Tongue (tissue), 1 donor: ENCODE measurements at regions not wholly inside any gene's neighbourhood (a gene's known extent, or its start where the extent isn't known, plus 50 kb on each side); places are given as distances from the start of the nearest gene placed in this dataset.

Experiments
- DNase-seq: peaks from one replicate; pipeline ENCODE4 v3.0.0-alpha.2; 2015

- DNase-seq = peak; percentile 17
These were observed 436.2 kb downstream of the MATN1 start for GRCh38 chr1:30286988-30287839.

GRCh38 chr1:30286241-30286987 is 437.0 kb downstream of the MATN1 start:
- DNase-seq = peak; percentile 43

DNA sequence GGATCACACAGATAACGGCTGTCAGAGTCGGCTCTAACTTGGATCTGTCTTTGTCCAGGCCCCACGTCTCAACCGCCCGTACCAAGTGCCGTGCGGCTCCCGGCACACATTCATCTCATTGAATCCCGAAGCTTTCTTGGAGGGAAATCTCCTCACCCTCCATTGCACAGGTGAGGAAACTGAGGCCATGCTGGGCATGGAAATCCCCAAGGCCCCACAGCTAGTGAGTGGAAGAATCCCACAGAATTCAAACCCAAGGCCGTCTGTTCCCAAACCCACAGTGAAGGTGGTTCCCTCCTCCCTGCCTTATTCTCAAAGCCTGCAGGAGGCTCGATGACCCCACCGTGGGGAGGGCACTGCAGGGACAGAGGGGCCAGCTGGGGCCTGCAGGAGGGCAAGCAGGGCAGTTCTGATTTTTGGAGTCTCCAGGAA is 437.9 kb downstream of the MATN1 start:
- DNase-seq = no peak

- DNase-seq = no peak
These were observed 438.5 kb downstream of the MATN1 start for GRCh38 chr1:30284728-30285475.

GRCh38 chr1:30284226-30284625 is 439.2 kb downstream of the MATN1 start:
- DNase-seq = no peak

DNA sequence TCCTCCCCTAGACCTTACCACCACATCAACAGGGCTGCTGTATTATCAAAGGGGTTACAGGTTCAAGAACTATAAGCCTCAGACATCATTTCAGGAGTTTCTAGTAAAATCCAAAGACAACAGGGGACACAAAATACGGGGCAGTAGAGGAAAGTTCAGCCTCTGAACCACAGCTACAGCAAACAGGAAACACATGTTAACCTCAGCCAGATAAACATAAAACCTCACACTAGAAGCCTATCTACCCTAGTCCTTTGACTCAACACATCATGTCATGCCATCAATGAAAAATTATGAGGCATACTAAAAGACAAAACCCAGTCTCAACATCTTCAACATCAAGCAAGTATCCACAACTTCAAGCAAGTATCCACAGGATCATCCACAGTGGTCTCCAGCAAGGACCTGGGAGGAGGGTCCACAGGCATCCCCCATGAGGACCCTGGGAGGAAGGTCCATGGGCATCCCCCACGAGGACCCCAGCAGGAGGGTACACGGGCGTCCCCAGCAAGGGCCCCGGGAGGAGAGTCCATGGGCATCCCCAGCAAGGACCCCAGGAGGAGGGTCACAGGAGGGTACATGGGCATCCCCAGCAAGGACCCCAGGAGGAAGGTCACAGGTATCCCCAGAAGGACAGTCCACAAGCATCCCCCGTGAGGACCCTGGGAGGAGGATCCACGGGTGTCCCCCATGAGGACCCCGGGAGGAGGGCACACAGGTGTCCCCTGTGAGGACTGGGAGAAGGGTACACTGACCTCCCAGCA is 440.0 kb downstream of the MATN1 start:
- no peak for DNase-seq

GRCh38 chr1:30280572-30280971 is 442.8 kb downstream of the MATN1 start:
- no peak for DNase-seq

DNA sequence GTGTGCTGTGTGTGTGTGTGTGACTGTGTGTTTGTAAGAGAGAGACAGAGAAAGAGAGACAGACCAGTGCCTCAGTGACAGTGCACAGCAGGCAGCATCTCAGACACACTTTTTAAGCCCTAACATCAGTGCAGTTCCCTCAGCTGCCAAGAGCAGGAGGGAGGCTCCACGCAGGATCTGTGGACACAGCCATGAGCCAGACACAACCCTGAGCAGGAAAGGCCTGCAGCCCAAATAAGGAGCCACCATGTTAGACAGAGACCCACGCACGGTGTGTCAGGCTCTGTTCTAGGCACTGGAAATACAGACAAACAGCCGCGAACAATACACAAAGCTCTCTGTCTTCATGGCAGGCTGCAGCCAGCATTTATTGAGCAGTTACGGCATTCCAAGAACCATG is 445.5 kb downstream of the MATN1 start:
- no peak for DNase-seq

- no peak for DNase-seq
These were observed 446.0 kb downstream of the MATN1 start for GRCh38 chr1:30277415-30277814.

DNA sequence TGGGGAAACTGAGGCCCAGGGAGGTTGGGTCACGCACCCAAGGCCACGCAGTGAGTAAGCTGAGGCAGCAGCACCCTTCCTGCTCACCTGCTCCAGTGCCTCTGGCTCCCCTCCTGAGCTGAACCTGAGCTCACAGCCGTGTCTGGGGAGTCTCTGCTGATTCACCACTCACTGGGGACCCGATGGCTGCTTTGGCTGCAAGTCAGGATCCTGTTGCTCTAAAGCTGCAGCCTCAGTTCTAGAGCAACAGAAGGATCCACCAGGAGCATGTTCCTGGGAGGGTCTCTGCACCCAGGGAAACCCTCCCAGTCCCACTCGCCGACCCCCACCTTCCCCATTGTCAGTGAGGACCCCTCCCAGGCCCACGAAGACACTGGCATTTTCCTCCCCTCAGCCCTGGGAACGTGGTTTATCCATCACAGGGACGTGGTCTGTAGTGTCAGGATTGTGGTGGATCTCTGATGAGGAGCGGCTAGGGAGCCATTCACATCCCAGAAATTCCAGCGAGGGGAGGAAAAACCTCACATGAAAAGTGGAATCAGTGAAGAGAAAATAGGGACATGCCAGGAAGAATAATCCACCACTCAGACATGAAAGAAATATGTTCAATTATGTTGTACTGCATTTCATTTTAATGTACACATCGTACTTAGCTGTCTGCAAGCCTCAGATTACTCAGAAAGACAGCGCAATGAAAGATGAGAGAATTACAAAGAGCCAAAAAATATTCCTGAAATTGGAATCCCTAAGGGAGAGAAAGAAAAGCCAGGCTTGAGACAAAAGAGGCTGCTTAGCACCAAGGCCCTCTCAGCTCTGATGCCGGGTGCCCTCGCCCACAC is 447.2 kb downstream of the MATN1 start:
- DNase-seq = no peak

- DNase-seq = no peak
These were observed 448.3 kb downstream of the MATN1 start for GRCh38 chr1:30274976-30275621.

DNA sequence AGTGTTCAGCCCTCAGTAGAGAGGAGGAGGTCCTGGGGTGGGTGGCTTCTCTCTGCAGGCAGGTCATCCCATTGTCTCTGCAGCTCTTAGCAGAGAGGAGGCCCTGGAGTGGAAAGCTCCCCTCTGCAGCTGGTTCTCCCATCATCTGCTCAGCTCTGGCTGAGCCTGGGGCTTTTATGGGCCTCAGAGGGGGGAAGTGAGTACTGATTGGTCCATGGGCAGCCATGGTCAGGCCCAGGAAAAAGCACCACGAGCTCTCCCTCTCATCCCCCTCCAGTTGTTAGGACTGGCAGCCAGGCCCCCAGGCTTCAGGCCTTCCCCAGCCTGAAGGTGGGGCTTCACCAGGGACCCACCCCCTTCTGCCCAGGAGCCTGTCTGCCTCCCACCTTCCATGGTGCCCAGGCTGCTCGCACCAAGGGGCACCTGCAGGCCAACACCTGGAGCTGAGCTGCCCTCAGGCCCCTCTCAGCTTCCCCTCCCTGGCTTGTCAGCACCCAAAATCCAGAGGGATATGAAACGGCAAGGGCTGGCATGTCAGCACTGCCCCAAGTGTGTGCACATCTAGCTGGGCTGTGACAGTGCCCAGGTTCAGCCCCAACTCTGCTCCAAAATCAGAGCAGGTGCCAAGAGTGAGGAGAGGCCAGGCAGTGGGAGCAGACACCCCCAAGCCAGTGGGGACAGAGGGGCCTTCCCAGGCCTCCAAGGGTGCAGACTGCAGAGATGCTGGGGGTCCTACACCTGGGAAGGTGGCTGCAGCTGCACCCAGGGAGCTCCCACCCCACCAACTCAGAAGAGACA is 449.0 kb downstream of the MATN1 start:
- DNase-seq = no peak

DNA sequence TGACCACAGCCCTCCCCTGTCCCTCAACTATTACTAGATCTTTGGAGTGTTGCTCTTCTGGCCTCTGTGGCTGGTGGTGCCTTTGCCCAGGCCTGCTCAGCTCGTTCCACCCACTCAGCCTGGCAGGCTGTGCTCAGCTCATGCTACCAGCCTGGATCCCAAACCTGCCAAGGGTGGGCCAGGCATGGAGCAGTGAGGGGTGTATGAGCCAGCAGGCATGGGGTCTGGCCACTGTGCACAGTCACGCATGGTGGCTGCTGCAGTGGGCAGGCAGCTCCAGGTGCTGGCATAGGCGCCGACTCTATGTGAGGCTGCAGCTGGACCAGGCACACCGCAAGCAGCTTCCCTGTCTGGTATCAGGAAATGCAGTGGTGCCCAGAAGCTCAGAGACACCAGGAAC is 449.9 kb downstream of the MATN1 start:
- DNase-seq = no peak

DNA sequence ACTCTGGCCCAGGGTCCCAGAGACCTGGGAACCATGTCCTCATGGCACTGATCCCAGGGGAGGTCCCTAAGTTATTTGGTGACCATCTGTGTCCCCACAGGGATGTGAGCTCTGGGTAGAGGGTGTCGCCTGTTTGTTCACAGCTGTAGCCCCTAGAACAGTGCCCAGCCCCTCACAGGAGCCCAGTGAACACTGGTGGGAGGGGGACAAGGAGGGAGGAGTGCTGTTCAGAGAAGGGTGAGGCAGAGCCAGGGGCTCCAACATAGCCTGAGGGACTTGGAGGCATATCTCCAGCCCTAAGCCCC is 450.4 kb downstream of the MATN1 start:
- DNase-seq = no peak

DNA sequence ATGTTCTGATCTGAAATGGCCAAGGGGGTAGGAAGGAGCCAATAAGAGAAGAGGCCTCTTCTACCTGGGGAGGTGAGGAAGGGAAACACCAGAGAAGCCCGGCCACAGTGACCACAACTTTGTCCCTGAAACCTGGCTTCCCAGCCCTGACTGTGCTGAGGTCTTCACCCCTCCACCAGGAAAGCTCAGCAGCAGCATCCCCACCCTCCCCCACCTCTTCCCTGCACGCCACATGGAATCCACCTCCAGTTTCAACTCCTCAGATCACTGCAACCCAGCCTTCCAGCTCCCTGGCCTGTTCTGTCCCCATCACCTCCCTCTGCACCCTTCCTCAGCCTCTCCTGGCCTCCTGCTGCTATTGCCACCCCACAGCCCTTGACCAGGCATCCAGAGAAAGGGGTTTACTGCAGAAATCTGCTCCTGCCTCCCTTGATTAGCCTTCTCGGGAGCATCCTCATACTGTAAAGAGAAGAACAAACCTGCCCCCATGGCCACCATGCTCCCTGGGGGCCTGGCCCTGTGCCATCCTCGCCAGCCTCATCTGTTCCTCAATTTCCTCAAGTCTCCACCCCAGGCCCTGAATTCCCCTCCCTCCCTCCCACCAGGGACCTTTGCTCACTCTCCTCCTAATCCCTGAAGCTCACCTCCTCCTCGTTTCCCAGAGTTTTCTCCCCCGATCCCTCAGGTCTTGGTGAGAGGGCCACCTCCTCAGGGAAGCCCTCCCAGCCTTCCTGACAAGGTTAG is 450.9 kb downstream of the MATN1 start:
- no peak for DNase-seq

DNA sequence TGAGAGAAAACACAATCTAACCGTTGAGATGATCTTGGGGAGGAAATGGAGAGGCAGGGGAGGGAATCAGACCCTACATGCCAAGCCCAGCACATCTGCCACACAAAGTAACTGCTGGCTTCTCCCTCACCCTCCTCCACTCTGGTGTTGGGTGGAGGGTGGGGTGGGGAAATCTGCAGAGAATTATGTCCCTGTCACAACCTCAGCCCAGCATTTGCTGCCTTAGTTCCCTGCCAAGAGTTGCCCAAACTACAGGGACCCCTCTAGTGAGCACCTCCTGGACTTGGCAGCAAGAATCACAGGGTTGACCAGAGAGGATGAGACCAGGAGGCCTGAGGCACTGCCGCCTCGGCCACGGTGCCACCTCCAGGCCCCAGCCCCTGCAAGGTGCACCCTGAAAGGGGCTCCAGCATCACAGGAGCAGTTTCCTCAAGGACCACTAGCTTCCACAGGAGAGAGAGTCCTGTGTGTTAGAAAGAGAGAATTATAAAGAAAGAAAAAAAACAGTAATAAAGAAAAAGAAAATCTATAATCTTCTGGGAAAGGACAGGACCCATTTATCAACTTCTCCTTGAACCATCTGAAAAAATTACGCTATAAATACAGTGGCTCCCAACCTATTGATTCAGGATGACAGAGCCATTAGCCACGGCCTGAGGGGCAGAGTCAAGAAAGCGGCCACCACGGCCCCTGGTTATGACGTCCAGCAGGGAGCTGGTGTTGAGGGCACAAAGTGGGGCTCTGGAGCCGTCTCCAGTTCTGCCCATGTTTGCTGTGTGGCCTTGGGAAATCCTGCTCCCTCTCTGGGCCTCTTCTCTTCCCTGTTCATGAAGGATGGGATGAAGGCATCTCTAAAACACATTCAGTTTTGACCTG is 451.7 kb downstream of the MATN1 start:
- no peak for DNase-seq

GRCh38 chr1:30270461-30270860 is 452.9 kb downstream of the MATN1 start:
- no peak for DNase-seq
